ENCODE measurements at regions not wholly inside any gene's neighbourhood (a gene's known extent, or its start where the extent isn't known, plus 50 kb on each side); places are given as distances from the start of the nearest gene placed in this dataset.
"Not testable (repeated sequence)": the region's sequence is repeated elsewhere in the genome, so short reads cannot be mapped to it uniquely, and the experiment has no call there.

DNA sequence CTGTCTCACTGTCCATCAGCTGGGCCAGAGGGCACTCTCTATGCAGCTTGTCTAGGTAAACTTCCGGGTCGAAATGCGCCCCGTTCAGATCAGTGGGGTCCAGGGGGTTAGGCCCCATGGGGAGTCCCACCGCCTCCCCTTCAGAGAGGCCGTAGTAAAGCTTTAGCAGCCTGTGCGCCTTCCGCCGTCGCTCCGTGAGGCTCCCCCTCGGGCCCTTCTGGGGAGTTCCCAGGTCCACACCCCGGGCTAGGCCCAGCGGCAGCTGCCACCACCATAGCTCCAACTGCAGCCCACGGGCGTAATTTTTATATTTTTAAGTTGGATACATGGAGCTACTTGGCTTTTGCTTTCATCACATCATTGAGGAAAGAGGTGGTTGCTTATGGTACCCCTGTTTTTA lies 73.7 kb upstream of the FRG2C start:
- H3K27ac ChIP-seq, H3K36me3 ChIP-seq, H3K4me3 ChIP-seq, ATAC-seq, H3K9me3 ChIP-seq, DNase-seq, H3K4me1 ChIP-seq, H3K27me3 ChIP-seq: not testable (repeated sequence)
- intact Hi-C loops (cut with DNase I) = loop anchor here in 1 of 10 donors (5.0 kb wide), 1 partner anchor 218 kb away; no protein-coding TSS in a partner anchor
- WGBS, 2 donors = 85 to 89% methylated on average over 16 of the region's 16 CpGs

DNA sequence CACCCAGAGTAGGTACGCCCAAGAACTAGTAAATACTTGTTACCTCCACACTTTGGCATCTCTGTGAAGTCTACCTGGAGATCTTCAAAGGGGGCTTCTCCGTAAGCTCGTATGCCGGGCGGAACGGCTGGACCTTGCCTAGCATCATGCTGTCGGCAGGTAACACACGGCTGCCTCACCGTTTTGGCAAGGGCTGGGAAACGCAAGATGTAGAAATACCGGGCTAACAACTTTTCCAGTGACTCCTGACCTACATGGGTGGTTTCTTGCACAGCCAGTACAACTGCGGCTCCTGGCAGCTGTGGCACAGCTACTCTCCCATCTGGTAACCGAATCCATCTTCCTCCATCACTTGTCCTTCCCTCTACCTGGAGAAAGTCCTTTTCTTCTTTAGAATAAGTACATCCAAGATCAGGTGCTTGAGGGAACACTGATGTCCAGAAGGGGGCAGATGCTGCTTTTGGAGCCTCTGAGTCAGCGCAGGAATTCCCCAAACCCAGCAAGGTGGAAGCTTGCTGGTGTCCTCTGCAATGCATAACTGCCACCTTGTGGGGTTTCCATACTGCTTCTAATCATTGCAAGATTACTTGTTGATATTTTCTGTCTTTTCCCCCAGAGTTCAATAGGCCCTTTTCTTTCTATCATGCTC lies 59.7 kb upstream of the FRG2C start:
- H3K4me3 ChIP-seq; H3K27ac ChIP-seq; H3K36me3 ChIP-seq; intact Hi-C loops (cut with DNase I); ATAC-seq; H3K9me3 ChIP-seq; H3K4me1 ChIP-seq; DNase-seq: not testable (repeated sequence)
- 73 to 74% methylated on average over 14 of the region's 14 CpGs for WGBS, 2 donors
- TF ChIP-seq CTCF (IDR thresholded peaks at IDR 0.05) = peak in 6 of 9 donors; percentile 13 to 23 (median 20)
- peaks cover 0 to 25% (median 4%) of the 10 kb centered on the region in 7 donors for H3K27me3 ChIP-seq

DNA sequence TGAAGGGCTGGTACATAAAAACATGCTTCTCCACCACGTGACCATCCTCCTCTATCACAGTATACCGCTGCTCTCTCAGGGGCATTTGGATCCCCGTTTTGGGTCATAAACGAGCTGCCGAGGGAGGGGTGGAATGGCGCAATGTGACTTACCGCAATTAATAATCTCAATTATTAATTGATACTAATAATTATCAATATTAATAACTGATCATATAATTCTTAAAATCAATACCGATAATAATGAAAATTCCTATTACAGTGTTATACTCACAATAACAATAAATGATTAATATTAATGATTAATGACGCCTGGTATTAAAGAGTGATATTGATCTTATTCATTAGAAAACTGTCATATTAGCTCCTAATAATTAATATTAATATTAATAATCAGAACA lies 56.1 kb upstream of the FRG2C start:
- intact Hi-C loops (cut with DNase I); H3K27ac ChIP-seq; DNase-seq; ATAC-seq; H3K9me3 ChIP-seq; H3K36me3 ChIP-seq; H3K4me3 ChIP-seq; H3K4me1 ChIP-seq: not testable (repeated sequence)
- 83 to 90% methylated on average over 9 of the region's 9 CpGs for WGBS, 2 donors
- peaks cover 0 to 44% (median 25%) of the 10 kb centered on the region in 7 donors for H3K27me3 ChIP-seq

- ATAC-seq; H3K9me3 ChIP-seq; H3K36me3 ChIP-seq; DNase-seq; intact Hi-C loops (cut with DNase I); H3K27ac ChIP-seq; H3K4me1 ChIP-seq; H3K4me3 ChIP-seq: not testable (repeated sequence)
- WGBS, 2 donors = 29 to 33% methylated on average over 17 to 26 of the region's 26 CpGs
- H3K27me3 ChIP-seq = peaks cover 0 to 42% (median 25%) of the 10 kb centered on the region in 7 donors
Measured at GRCh38 chr3:75609598-75609997, 54.5 kb upstream of the FRG2C start.

GRCh38 chr3:75610773-75611172 lies 53.4 kb upstream of the FRG2C start:
- Histone ChIP-seq H3K9me3 (no peaks in the 10 kb centered on the region), H3K27me3 (peaks cover 0 to 42% (median 25%) of the 10 kb centered on the region in 7 donors), H3K27ac (no peak overlapping the region), H3K4me3 (no peak overlapping the region), H3K36me3 (no peaks in the 10 kb centered on the region), H3K4me1 (no peaks in the 10 kb centered on the region)
- TF ChIP-seq CTCF (IDR thresholded peaks at IDR 0.05) = no peak
- no peak for ATAC-seq
- WGBS, 2 donors = 78 to 80% methylated on average over 2 of the region's 2 CpGs
- no peak for DNase-seq
- intact Hi-C loops (cut with DNase I) = no loop called here

DNA sequence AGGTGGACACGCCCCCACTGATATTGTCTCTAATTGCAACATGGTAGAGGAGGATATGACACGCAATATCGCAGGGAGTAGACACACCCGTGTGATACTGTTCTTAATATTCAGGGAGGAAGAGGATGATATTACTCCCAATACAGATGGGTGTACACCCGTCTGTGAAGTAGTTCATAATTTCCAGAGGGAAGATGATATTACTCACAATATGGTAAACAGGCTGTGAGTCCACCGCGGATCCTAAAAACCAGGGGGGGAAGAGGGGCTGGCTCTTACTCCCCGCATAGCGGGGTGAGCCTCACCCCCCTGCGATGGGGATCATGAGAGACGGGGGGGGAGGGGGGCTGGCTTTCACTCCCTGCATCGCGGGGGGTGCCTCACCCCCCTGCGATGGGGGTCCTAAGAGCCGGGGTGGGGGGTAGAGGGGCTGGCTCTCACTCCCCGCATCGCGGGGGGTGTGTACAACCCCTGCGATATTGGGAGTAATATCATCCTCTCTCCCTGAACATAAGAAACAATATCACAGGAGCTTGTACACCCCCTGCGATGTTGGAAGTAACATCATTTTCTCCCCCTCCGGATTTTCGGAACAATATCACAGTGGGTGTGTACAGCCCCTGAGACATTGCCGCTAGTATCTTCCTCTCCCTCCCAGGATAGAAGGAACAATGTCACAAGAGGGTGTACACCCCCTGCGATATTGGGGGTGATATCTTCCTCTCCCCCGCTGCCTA lies 52.2 kb upstream of the FRG2C start:
- peaks cover 0 to 42% (median 25%) of the 10 kb centered on the region in 7 donors for H3K27me3 ChIP-seq
- H3K4me3 ChIP-seq; H3K9me3 ChIP-seq; intact Hi-C loops (cut with DNase I); H3K27ac ChIP-seq; DNase-seq; H3K36me3 ChIP-seq; ATAC-seq; H3K4me1 ChIP-seq: not testable (repeated sequence)
- WGBS, 2 donors = 52 to 56% methylated on average over 25 of the region's 25 CpGs

Small RNA genes lying in the stretch of these regions (microRNA-seq; reads per million reads assigned to microRNA genes)
- gene MIR4444-2 = 0 reads per million in 2 donors

Measured in heart right ventricle (tissue), 16 donors.